BJ (cell line): ENCODE measurements at regions not wholly inside any gene's neighbourhood (a gene's known extent, or its start where the extent isn't known, plus 50 kb on each side); places are given as distances from the start of the nearest gene placed in this dataset.

ENCODE experiments used
- CTCF ChIA-PET: fragments of 350-600 bp; formaldehyde crosslinking; extraction: SDS; loops from one replicate; lab custom pipeline; 2021; ENCODE audit warnings: antibody characterized with exemption, inconsistent platforms; lab: Yijun Ruan, JAX
- POLR2A ChIA-PET: fragments of 300-600 bp; sonication (Branson Sonifier 250); formaldehyde crosslinking; extraction: SDS; loops from one replicate; lab custom pipeline; 2021; ENCODE audit warnings: antibody characterized with exemption; lab: Charles Lee
- DNase-seq: peaks from one replicate; pipeline ENCODE4 v3.0.0-alpha.2; 2011; ENCODE audit warnings: low read depth
- H3K27me3 ChIP-seq: 2 replicates; pipeline ENCODE4 v1.6.0; 2011; ENCODE audit warnings: low read length; ENCODE audit not compliant: control insufficient read depth, insufficient read depth
- H3K36me3 ChIP-seq: 2 replicates; pipeline ENCODE4 v1.5.1; 2011; ENCODE audit warnings: low read length; ENCODE audit not compliant: control insufficient read depth, insufficient read depth
- H3K4me3 ChIP-seq: 2 replicates; pipeline ENCODE4 v1.5.1; 2011; ENCODE audit warnings: low read depth, mild to moderate bottlenecking, control low read depth, low read length
- CTCF ChIP-seq: IDR thresholded peaks from 2 replicates; pipeline ENCODE4 v1.5.1; 2011; ENCODE audit warnings: low read depth, mild to moderate bottlenecking, control low read depth, inconsistent platforms, low read length, moderate library complexity; ENCODE audit not compliant: insufficient read depth

DNA sequence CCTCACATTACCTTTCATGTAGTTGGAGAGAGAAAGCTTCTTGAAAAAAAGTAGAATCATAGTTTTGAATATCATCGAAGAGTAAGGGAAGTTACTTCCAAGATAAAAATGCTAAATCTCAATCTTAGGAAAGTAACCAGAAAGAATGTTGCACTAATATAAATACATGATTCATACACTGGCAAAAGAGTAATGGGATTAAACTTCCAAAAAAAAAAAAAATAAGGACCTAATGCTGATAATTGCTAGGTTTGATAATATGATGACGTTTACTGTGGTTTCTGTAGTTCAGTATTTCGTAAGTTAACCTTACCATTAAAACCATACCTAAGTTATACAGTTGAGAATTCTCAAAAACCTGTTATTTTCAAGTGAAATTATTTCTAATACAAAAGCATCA, 573.8 kb upstream of the CDH9 start:
- H3K27me3 ChIP-seq, result no peaks in the 10 kb centered on the region
- CTCF ChIA-PET, result no interaction called here
- TF ChIP-seq CTCF, result no peak
- DNase-seq, result no peak
- H3K36me3 ChIP-seq, result no peaks in the 10 kb centered on the region
- POLR2A ChIA-PET, result no interaction called here
- no peak overlapping the region for H3K4me3 ChIP-seq

DNA sequence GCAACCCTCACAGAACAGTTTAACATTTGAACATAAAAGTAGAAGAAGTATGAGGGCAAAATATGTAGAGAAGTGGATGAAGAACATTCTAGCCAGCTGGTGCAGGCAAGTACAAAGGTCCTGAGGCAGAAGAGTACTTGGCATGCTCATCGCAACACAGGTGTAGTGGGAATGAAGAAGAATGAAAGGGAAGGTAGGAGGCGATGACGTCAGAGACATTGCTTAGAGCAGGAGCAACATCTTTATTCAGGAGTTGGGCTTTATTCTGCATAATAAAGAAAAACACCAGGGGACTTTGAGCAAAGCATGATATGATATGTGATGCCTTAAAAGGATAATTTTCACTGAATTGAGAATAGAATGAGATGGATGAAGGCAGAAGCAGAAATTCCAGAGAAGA, 570.6 kb upstream of the CDH9 start:
- ChIA-PET CTCF (no interaction called here), POLR2A (no interaction called here)
- DNase-seq, result no peak
- H3K27me3 ChIP-seq, result no peaks in the 10 kb centered on the region
- H3K36me3 ChIP-seq, result no peaks in the 10 kb centered on the region
- no peak for TF ChIP-seq CTCF
- no peak overlapping the region for H3K4me3 ChIP-seq

DNA sequence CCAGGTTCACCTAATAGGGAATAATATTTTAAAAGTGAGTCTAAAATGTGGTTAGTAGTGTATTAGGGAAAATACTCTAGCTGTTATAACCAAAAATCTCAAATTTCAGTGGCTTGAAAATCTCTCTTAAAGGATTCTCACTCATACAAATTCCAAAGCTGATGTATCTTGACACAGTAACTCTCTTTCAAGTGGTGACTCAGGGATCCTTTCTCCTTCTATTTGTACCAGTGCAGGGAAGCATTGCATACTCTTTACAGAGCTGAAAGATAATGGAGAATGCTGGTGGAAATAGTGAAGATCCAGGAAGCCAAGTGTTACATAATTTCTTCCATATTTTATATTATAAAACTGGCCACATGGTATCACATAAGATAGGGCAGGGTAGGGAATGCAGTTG, 560.2 kb upstream of the CDH9 start:
- TF ChIP-seq CTCF, result no peak
- CTCF ChIA-PET, result no interaction called here
- POLR2A ChIA-PET, result no interaction called here

GRCh38 chr5:27594141-27594540, 555.8 kb upstream of the CDH9 start:
- TF ChIP-seq CTCF, result no peak
- ChIA-PET CTCF (no interaction called here), POLR2A (no interaction called here)
- Histone ChIP-seq H3K4me3 (no peak overlapping the region), H3K27me3 (no peaks in the 10 kb centered on the region), H3K36me3 (no peaks in the 10 kb centered on the region)
- no peak for DNase-seq

More for the DNA sequence above, 560.2 kb upstream of the CDH9 start:
- H3K36me3 ChIP-seq, result no peaks in the 10 kb centered on the region
- no peaks in the 10 kb centered on the region for H3K27me3 ChIP-seq
- DNase-seq, result no peak
- no peak overlapping the region for H3K4me3 ChIP-seq

DNA sequence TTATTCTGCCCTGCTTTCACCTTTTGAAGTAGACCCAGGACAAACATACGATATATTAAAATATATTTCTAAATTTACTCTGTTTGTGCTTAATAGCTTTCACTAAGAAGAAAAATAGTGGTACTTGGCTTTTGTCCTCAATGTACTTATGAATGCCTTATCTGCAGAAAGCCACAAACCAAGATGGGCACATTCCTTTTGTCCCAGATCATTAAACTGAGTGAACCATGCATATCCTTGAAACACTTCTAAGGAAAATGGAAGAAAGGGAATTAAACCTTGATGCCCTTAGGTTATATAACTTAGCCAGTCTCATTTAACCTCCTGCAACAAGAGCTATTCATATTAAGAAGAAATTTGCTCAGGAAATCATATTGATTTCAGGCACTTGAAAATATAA, 553.8 kb upstream of the CDH9 start:
- H3K27me3 ChIP-seq, result no peaks in the 10 kb centered on the region
- no peak overlapping the region for H3K4me3 ChIP-seq
- ChIA-PET POLR2A (no interaction called here), CTCF (no interaction called here)
- H3K36me3 ChIP-seq, result no peaks in the 10 kb centered on the region
- TF ChIP-seq CTCF, result no peak
- DNase-seq, result no peak
